ENCODE measurements at regions not wholly inside any gene's neighbourhood (a gene's known extent, or its start where the extent isn't known, plus 50 kb on each side); places are given as distances from the start of the nearest gene placed in this dataset.

DNA sequence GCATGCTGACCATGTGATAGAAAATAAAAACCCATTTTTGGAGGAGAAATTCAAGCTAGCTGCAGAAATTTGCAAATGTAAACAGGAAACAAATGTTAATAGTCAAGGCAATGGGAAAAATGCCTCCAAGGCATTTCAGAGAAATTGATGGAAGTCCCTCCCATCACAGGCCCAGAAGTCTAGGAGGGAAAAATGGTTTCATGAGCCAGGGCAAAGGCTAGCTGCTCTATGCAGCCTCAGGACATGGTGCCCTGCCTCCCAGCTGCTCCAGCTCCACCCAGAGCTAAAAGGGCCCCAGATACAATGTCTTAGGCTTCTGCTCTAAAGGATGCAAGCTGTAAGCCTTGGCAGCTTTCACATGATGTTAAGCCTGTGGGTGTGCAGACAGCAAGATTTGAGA, 1419.4 kb upstream of the CELF4 start:
- DNase-seq (ENCODE audit: low read depth, low spot score) = no peak
- Histone ChIP-seq H3K9me3 (ENCODE audit: insufficient read depth, low read length) (no peaks in the 10 kb centered on the region; the same call in 1 of the 2 replicates), H3K36me3 (ENCODE audit: insufficient read depth, insufficient read length, low read length) (no peaks in the 10 kb centered on the region), H3K4me3 (ENCODE audit: insufficient read length, low read depth) (no peak overlapping the region), H3K9ac (ENCODE audit: insufficient read length, low read depth) (no peak overlapping the region), H3K4me1 (ENCODE audit: insufficient read depth, insufficient read length) (no peaks in the 10 kb centered on the region), H3K27me3 (ENCODE audit: insufficient read depth, insufficient read length) (no peaks in the 10 kb centered on the region)
- no peak for TF ChIP-seq SUZ12 (IDR thresholded peaks at IDR 0.05; ENCODE audit: extremely low read depth, insufficient read depth, insufficient read length)
- TF ChIP-seq ZNF274 (IDR thresholded peaks at IDR 0.05; ENCODE audit: low read depth, low read length) = no peak
- no peak for TF ChIP-seq YY1 (IDR thresholded peaks at IDR 0.05; ENCODE audit: insufficient read depth, insufficient read length)

DNA sequence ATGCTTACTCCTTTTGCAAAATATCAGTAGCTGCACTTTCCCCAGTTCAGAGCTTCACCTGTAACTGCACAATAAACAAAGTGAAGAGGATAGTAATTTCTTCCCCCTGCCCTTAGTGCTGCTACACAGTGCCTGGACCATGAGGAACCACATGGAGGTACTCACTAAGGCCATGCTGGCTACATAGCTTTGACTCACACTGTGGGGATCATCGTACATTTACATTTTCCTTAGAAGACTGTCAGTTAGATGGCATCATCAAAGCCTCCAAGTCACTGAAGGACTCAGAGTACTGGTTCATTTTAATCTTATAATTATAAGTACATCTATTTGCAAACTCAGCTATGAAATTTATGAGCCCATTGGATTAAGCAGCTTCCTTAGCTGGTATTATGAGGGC, 1416.5 kb upstream of the CELF4 start:
- H3K27me3 ChIP-seq (ENCODE audit: insufficient read depth, insufficient read length) = no peaks in the 10 kb centered on the region
- H3K4me3 ChIP-seq (ENCODE audit: insufficient read length, low read depth) = no peak overlapping the region
- no peak overlapping the region for H3K9ac ChIP-seq (ENCODE audit: insufficient read length, low read depth)
- no peaks in the 10 kb centered on the region for H3K36me3 ChIP-seq (ENCODE audit: insufficient read depth, insufficient read length, low read length)
- no peaks in the 10 kb centered on the region; the same call in 1 of the 2 replicates for H3K9me3 ChIP-seq (ENCODE audit: insufficient read depth, low read length)
- TF ChIP-seq ZNF274 (IDR thresholded peaks at IDR 0.05; ENCODE audit: low read depth, low read length) (no peak), YY1 (IDR thresholded peaks at IDR 0.05; ENCODE audit: insufficient read depth, insufficient read length) (no peak), SUZ12 (IDR thresholded peaks at IDR 0.05; ENCODE audit: extremely low read depth, insufficient read depth, insufficient read length) (no peak)
- DNase-seq (ENCODE audit: low read depth, low spot score) = no peak
- no peaks in the 10 kb centered on the region for H3K4me1 ChIP-seq (ENCODE audit: insufficient read depth, insufficient read length)

DNA sequence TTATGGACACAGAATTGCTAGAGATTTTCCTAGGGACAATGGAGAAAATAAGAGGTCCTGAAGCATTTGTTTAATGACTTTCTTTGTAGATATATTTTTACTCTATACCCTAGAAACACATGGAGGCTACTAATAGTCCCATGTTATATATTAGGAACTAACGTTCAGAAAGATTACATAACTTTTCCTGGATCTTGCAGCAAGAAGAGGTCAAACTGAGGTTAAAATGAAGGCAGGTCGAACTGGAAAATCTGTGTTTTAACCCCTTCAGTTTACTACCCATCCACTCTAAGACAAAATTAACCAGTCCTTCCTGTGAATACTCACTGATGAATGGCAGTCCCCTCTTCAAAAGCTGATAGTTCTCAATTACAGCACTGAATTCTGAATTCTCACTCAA, 1415.8 kb upstream of the CELF4 start:
- Histone ChIP-seq H3K27me3 (ENCODE audit: insufficient read depth, insufficient read length) (no peaks in the 10 kb centered on the region), H3K9ac (ENCODE audit: insufficient read length, low read depth) (no peak overlapping the region), H3K36me3 (ENCODE audit: insufficient read depth, insufficient read length, low read length) (no peaks in the 10 kb centered on the region), H3K4me3 (ENCODE audit: insufficient read length, low read depth) (no peak overlapping the region), H3K4me1 (ENCODE audit: insufficient read depth, insufficient read length) (no peaks in the 10 kb centered on the region), H3K9me3 (ENCODE audit: insufficient read depth, low read length) (no peaks in the 10 kb centered on the region; the same call in 1 of the 2 replicates)
- TF ChIP-seq ZNF274 (IDR thresholded peaks at IDR 0.05; ENCODE audit: low read depth, low read length) (no peak), SUZ12 (IDR thresholded peaks at IDR 0.05; ENCODE audit: extremely low read depth, insufficient read depth, insufficient read length) (no peak), YY1 (IDR thresholded peaks at IDR 0.05; ENCODE audit: insufficient read depth, insufficient read length) (no peak)
- no peak for DNase-seq (ENCODE audit: low read depth, low spot score)

DNA sequence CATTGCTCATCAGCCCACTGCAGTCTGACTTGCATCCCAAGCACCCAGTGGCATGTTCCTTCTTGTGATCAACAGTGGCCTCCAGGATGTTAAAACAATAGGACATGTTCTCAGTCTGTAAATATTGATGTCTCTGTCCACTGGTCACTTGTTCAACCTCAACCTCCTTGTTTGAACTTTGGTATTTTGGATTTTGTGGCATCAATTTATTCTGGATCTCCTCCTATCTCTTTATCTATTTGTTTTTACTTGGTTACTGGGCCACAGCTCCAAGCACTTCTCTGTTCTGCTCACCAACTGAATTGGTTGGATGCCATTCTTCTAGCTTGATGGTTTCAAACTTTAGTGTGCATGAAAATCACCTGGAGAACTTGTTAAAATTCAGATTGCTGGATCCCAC, 1414.8 kb upstream of the CELF4 start:
- no peak for DNase-seq (ENCODE audit: low read depth, low spot score)
- Histone ChIP-seq H3K9ac (ENCODE audit: insufficient read length, low read depth) (no peak overlapping the region), H3K9me3 (ENCODE audit: insufficient read depth, low read length) (no peaks in the 10 kb centered on the region; the same call in 1 of the 2 replicates), H3K36me3 (ENCODE audit: insufficient read depth, insufficient read length, low read length) (no peaks in the 10 kb centered on the region), H3K4me3 (ENCODE audit: insufficient read length, low read depth) (no peak overlapping the region), H3K27me3 (ENCODE audit: insufficient read depth, insufficient read length) (no peaks in the 10 kb centered on the region), H3K4me1 (ENCODE audit: insufficient read depth, insufficient read length) (no peaks in the 10 kb centered on the region)
- no peak for TF ChIP-seq ZNF274 (IDR thresholded peaks at IDR 0.05; ENCODE audit: low read depth, low read length)
- TF ChIP-seq SUZ12 (IDR thresholded peaks at IDR 0.05; ENCODE audit: extremely low read depth, insufficient read depth, insufficient read length) = no peak
- TF ChIP-seq YY1 (IDR thresholded peaks at IDR 0.05; ENCODE audit: insufficient read depth, insufficient read length) = no peak

DNA sequence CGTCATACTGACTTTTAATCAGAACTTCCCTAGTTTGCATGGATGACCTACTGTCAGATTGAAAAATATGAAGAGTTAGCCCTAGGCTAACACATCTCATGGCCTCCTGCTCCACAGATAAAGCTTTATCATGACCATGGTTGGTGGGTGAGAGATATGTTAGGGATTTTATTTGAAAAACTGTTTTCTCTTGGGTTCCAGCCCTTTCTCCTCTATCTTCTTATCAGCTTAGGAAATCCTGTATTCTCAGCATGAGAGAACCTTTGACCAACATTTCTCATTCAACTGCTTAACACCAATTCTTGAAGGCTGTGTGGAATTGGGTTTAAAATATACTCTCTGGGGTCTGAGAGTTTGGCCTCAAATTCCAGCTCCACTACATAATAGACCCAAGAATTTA, 1407.0 kb upstream of the CELF4 start:
- Histone ChIP-seq H3K27me3 (ENCODE audit: insufficient read depth, insufficient read length) (no peaks in the 10 kb centered on the region), H3K4me3 (ENCODE audit: insufficient read length, low read depth) (no peak overlapping the region), H3K9ac (ENCODE audit: insufficient read length, low read depth) (no peak overlapping the region), H3K36me3 (ENCODE audit: insufficient read depth, insufficient read length, low read length) (no peaks in the 10 kb centered on the region), H3K4me1 (ENCODE audit: insufficient read depth, insufficient read length) (no peaks in the 10 kb centered on the region), H3K9me3 (ENCODE audit: insufficient read depth, low read length) (no peaks in the 10 kb centered on the region)
- DNase-seq (ENCODE audit: low read depth, low spot score) = no peak
- no peak for TF ChIP-seq ZNF274 (IDR thresholded peaks at IDR 0.05; ENCODE audit: low read depth, low read length)
- no peak for TF ChIP-seq YY1 (IDR thresholded peaks at IDR 0.05; ENCODE audit: insufficient read depth, insufficient read length)
- no peak for TF ChIP-seq SUZ12 (IDR thresholded peaks at IDR 0.05; ENCODE audit: extremely low read depth, insufficient read depth, insufficient read length)

DNA sequence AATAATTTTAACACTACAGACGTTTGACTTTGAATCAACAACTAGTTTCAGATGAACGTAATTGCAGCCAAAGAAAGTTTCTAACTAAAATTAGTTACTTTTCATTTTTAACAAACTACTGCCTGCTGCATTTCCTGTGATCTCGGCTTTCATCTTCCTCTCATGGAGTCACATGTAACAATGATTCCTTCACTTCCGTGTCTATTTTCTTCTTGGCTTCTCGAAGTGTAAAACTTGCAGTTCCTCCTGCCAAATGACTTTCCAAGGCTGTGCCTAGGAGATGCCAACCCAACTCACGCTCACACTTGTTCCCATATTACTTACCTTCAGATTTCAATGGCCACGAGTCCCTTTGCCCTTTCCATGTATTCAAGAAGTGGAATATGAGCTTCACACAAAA, 1406.3 kb upstream of the CELF4 start:
- Histone ChIP-seq H3K4me3 (ENCODE audit: insufficient read length, low read depth) (no peak overlapping the region), H3K9ac (ENCODE audit: insufficient read length, low read depth) (no peak overlapping the region), H3K9me3 (ENCODE audit: insufficient read depth, low read length) (no peaks in the 10 kb centered on the region), H3K4me1 (ENCODE audit: insufficient read depth, insufficient read length) (no peaks in the 10 kb centered on the region), H3K27me3 (ENCODE audit: insufficient read depth, insufficient read length) (no peaks in the 10 kb centered on the region), H3K36me3 (ENCODE audit: insufficient read depth, insufficient read length, low read length) (no peaks in the 10 kb centered on the region)
- TF ChIP-seq YY1 (IDR thresholded peaks at IDR 0.05; ENCODE audit: insufficient read depth, insufficient read length) (no peak), SUZ12 (IDR thresholded peaks at IDR 0.05; ENCODE audit: extremely low read depth, insufficient read depth, insufficient read length) (no peak), ZNF274 (IDR thresholded peaks at IDR 0.05; ENCODE audit: low read depth, low read length) (no peak)
- no peak for DNase-seq (ENCODE audit: low read depth, low spot score)

DNA sequence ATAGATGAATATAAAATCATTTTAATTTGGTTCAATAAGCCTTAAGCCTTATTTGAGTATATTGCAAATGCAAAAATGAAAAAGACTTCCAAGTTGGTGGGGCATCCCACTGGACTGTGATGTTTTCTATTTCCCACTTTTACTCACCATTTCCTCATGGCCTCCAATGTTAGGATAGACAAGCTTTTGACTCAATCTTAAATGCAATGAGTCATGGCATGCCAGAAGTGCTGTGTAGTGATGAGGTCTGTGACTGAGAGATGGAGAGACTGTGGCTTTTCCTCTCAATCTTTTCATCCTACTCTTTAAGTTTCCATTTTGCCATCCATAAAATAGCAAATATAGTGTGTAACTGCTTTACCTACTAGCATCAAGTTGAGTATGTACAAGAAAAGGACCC, 1401.2 kb upstream of the CELF4 start:
- no peaks in the 10 kb centered on the region for H3K4me1 ChIP-seq (ENCODE audit: insufficient read depth, insufficient read length)
- H3K27me3 ChIP-seq (ENCODE audit: insufficient read depth, insufficient read length) = no peaks in the 10 kb centered on the region
- no peaks in the 10 kb centered on the region for H3K9me3 ChIP-seq (ENCODE audit: insufficient read depth, low read length)
- TF ChIP-seq SUZ12 (IDR thresholded peaks at IDR 0.05; ENCODE audit: extremely low read depth, insufficient read depth, insufficient read length) (no peak), ZNF274 (IDR thresholded peaks at IDR 0.05; ENCODE audit: low read depth, low read length) (no peak), YY1 (IDR thresholded peaks at IDR 0.05; ENCODE audit: insufficient read depth, insufficient read length) (no peak)
- H3K36me3 ChIP-seq (ENCODE audit: insufficient read depth, insufficient read length, low read length) = no peaks in the 10 kb centered on the region
- H3K4me3 ChIP-seq (ENCODE audit: insufficient read length, low read depth) = no peak overlapping the region
- no peak overlapping the region for H3K9ac ChIP-seq (ENCODE audit: insufficient read length, low read depth)
- DNase-seq (ENCODE audit: low read depth, low spot score) = no peak

Measured in NT2/D1 (cell line).